KBM-7 (cell line): ENCODE measurements at regions not wholly inside any gene's neighbourhood (a gene's known extent, or its start where the extent isn't known, plus 50 kb on each side); places are given as distances from the start of the nearest gene placed in this dataset.
"Not testable (repeated sequence)": the region's sequence is repeated elsewhere in the genome, so short reads cannot be mapped to it uniquely, and the experiment has no call there.

Experiments used
- DNase-seq: peaks from one replicate; pipeline ENCODE4 v3.0.0-alpha.2; 2015
- in situ Hi-C: fragments of 300-500 bp; cut with MboI; formaldehyde crosslinking; loops from 2 replicates; pipeline ENCODE4 v1.14.3; 2020; ENCODE audit warnings: low sequenced_read_pairs, low pct_unique_long_range_greater_than_20kb, mixed read lengths

- in situ Hi-C loops, result no loop called here
These were observed 650.5 kb upstream of the ZNF385D start for GRCh38 chr3:22401499-22401898.

GRCh38 chr3:22414239-22414638 is 663.2 kb upstream of the ZNF385D start:
- in situ Hi-C loops, result no loop called here
- no peak for DNase-seq

More at GRCh38 chr3:22401499-22401898, 650.5 kb upstream of the ZNF385D start:
- no peak for DNase-seq

- in situ Hi-C loops, DNase-seq: not testable (repeated sequence)
These were observed 665.9 kb upstream of the ZNF385D start for GRCh38 chr3:22416838-22417446.

- in situ Hi-C loops, result no loop called here
- DNase-seq, result no peak
These were observed 668.3 kb upstream of the ZNF385D start for GRCh38 chr3:22419261-22419660.

- no peak for DNase-seq
- in situ Hi-C loops, result no loop called here
These were observed 670.6 kb upstream of the ZNF385D start for GRCh38 chr3:22421589-22421988.

GRCh38 chr3:22431334-22431733 is 680.3 kb upstream of the ZNF385D start:
- in situ Hi-C loops, result no loop called here

GRCh38 chr3:22439626-22440025 is 688.6 kb upstream of the ZNF385D start:
- no peak for DNase-seq
- in situ Hi-C loops, result no loop called here

More at GRCh38 chr3:22431334-22431733, 680.3 kb upstream of the ZNF385D start:
- DNase-seq, result no peak

GRCh38 chr3:22441711-22442110 is 690.7 kb upstream of the ZNF385D start:
- in situ Hi-C loops, result no loop called here
- DNase-seq, result no peak

- no peak for DNase-seq
- in situ Hi-C loops, result no loop called here
These were observed 692.7 kb upstream of the ZNF385D start for GRCh38 chr3:22443571-22444233.

- DNase-seq, in situ Hi-C loops: not testable (repeated sequence)
These were observed 694.3 kb upstream of the ZNF385D start for GRCh38 chr3:22445336-22445735.

- in situ Hi-C loops, result no loop called here
- peak; percentile 8 for DNase-seq
These were observed 699.9 kb upstream of the ZNF385D start for GRCh38 chr3:22450786-22451400.

GRCh38 chr3:22451501-22451900 is 700.5 kb upstream of the ZNF385D start:
- in situ Hi-C loops, result no loop called here

GRCh38 chr3:22453906-22454535 is 703.0 kb upstream of the ZNF385D start:
- in situ Hi-C loops, result no loop called here
- DNase-seq, result no peak

More at GRCh38 chr3:22451501-22451900, 700.5 kb upstream of the ZNF385D start:
- no peak for DNase-seq

GRCh38 chr3:22469995-22470394 is 719.0 kb upstream of the ZNF385D start:
- no peak for DNase-seq
- in situ Hi-C loops, result no loop called here

GRCh38 chr3:22471557-22471956 is 720.5 kb upstream of the ZNF385D start:
- in situ Hi-C loops, result no loop called here
- DNase-seq, result no peak

GRCh38 chr3:22474706-22475445 is 723.9 kb upstream of the ZNF385D start:
- in situ Hi-C loops, result no loop called here
- DNase-seq, result no peak

- DNase-seq, result no peak
- in situ Hi-C loops, result no loop called here
These were observed 724.7 kb upstream of the ZNF385D start for GRCh38 chr3:22475665-22476240.

- no peak for DNase-seq
- in situ Hi-C loops, result no loop called here
These were observed 726.0 kb upstream of the ZNF385D start for GRCh38 chr3:22476976-22477375.

- DNase-seq, result no peak
- in situ Hi-C loops, result no loop called here
These were observed 717.2 kb upstream of the UBE2E2 start for GRCh38 chr3:22485954-22486353.
